SK-N-MC (cell line): ENCODE measurements at regions not wholly inside any gene's neighbourhood (a gene's known extent, or its start where the extent isn't known, plus 50 kb on each side); places are given as distances from the start of the nearest gene placed in this dataset.

Source experiments
- EZH2 ChIP-seq: fragments of 200-600 bp; sonication (generic); IDR thresholded peaks from one replicate; pipeline ENCODE4 v1.6.1; 2017; ENCODE audit warnings: antibody characterized with exemption
- POLR2AphosphoS5 ChIP-seq: IDR thresholded peaks from 2 replicates; pipeline ENCODE4 v1.6.1; 2012; ENCODE audit warnings: mild to moderate bottlenecking, low read depth, low read length, borderline replicate concordance

GRCh38 chr2:192544371-192544955, 349.7 kb upstream of the TMEFF2 start:
- TF ChIP-seq EZH2 (no peak), POLR2AphosphoS5 (no peak)
